SHP77 (cell line): ENCODE measurements at regions not wholly inside any gene's neighbourhood (a gene's known extent, or its start where the extent isn't known, plus 50 kb on each side); places are given as distances from the start of the nearest gene placed in this dataset.
A peak's percentile ranks its signal among the peaks of the same experiment; 100 is the strongest.

Experiments used
- DNase-seq, 2 experiments: peaks; one replicate each; lab custom pipeline; 2025; lab: John Stamatoyannopoulos, UW

GRCh38 chr3:1824359-1824758, 274.3 kb upstream of the CNTN4 start:
- DNase-seq: no peak

- DNase-seq: no peak
Observed at GRCh38 chr3:1828519-1828918, 270.1 kb upstream of the CNTN4 start.

GRCh38 chr3:1830851-1831250, 267.8 kb upstream of the CNTN4 start:
- no peak for DNase-seq

GRCh38 chr3:1832395-1832794, 266.3 kb upstream of the CNTN4 start:
- DNase-seq: no peak

- no peak for DNase-seq
Observed at GRCh38 chr3:1843111-1843510, 255.6 kb upstream of the CNTN4 start.

GRCh38 chr3:1847571-1847970, 251.1 kb upstream of the CNTN4 start:
- DNase-seq: no peak

- no peak for DNase-seq
Observed at GRCh38 chr3:1848935-1849334, 249.7 kb upstream of the CNTN4 start.

GRCh38 chr3:1852950-1853349, 245.7 kb upstream of the CNTN4 start:
- no peak for DNase-seq

- DNase-seq: no peak
Observed at GRCh38 chr3:1855841-1856240, 242.8 kb upstream of the CNTN4 start.

- no peak for DNase-seq
Observed at GRCh38 chr3:1870738-1871137, 227.9 kb upstream of the CNTN4 start.

- DNase-seq: no peak
Observed at GRCh38 chr3:1883534-1883933, 215.1 kb upstream of the CNTN4 start.

GRCh38 chr3:1892459-1892858, 206.2 kb upstream of the CNTN4 start:
- DNase-seq: no peak

- DNase-seq: no peak
Observed at GRCh38 chr3:1902416-1902815, 196.2 kb upstream of the CNTN4 start.

- no peak for DNase-seq
Observed at GRCh38 chr3:1903111-1903510, 195.6 kb upstream of the CNTN4 start.

- DNase-seq: no peak
Observed at GRCh38 chr3:1907911-1908310, 190.8 kb upstream of the CNTN4 start.

- DNase-seq: no peak
Observed at GRCh38 chr3:1908651-1909445, 189.8 kb upstream of the CNTN4 start.

GRCh38 chr3:1910322-1910721, 188.3 kb upstream of the CNTN4 start:
- DNase-seq: no peak

- DNase-seq: no peak
Observed at GRCh38 chr3:1929788-1930414, 168.8 kb upstream of the CNTN4 start.

- no peak for DNase-seq
Observed at GRCh38 chr3:1938975-1939374, 159.7 kb upstream of the CNTN4 start.

GRCh38 chr3:1942781-1943180, 155.9 kb upstream of the CNTN4 start:
- DNase-seq: no peak

- DNase-seq: no peak
Observed at GRCh38 chr3:1943395-1944118, 155.1 kb upstream of the CNTN4 start.

GRCh38 chr3:1945698-1946097, 153.0 kb upstream of the CNTN4 start:
- DNase-seq: no peak

- DNase-seq: peak in 1 of 2 experiments; percentile 21
Observed at GRCh38 chr3:1953536-1953935, 145.1 kb upstream of the CNTN4 start.
